Hepatocyte (in vitro differentiated cells): ENCODE measurements at regions not wholly inside any gene's neighbourhood (a gene's known extent, or its start where the extent isn't known, plus 50 kb on each side); places are given as distances from the start of the nearest gene placed in this dataset.

Experiments
- DNase-seq: peaks from one replicate; pipeline ENCODE4 v3.0.0-alpha.2; 2016; ENCODE audit warnings: low spot score
- H2AFZ ChIP-seq: fragments of 200-600 bp; sonication (generic); 2 replicates; pipeline ENCODE4 v1.6.0; 2016; ENCODE audit warnings: antibody characterized with exemption, mild to moderate bottlenecking
- H3K27ac ChIP-seq: fragments of 200-600 bp; sonication (generic); 2 replicates; pipeline ENCODE4 v1.5.1; 2016; ENCODE audit warnings: mild to moderate bottlenecking
- H3K27me3 ChIP-seq: fragments of 200-600 bp; sonication (generic); 2 replicates; pipeline ENCODE4 v1.6.1; 2016
- H3K36me3 ChIP-seq: fragments of 200-600 bp; sonication (generic); replicated peaks from 2 replicates; pipeline ENCODE4 v1.5.1; 2016; ENCODE audit warnings: low read depth; ENCODE audit not compliant: insufficient read depth
- H3K4me1 ChIP-seq: fragments of 200-600 bp; sonication (generic); 2 replicates; pipeline ENCODE4 v1.5.1; 2016; ENCODE audit warnings: mild to moderate bottlenecking, moderate library complexity; ENCODE audit not compliant: insufficient read depth
- H3K4me2 ChIP-seq: fragments of 200-600 bp; sonication (generic); 2 replicates; pipeline ENCODE4 v1.6.0; 2016
- H3K4me3 ChIP-seq: fragments of 200-600 bp; sonication (generic); 2 replicates; pipeline ENCODE4 v1.5.1; 2016; ENCODE audit warnings: mild to moderate bottlenecking
- H3K79me2 ChIP-seq: fragments of 200-600 bp; sonication (generic); 2 replicates; pipeline ENCODE4 v1.6.0; 2017; ENCODE audit warnings: mild to moderate bottlenecking
- H3K9me2 ChIP-seq: fragments of 200-600 bp; sonication (generic); replicated peaks from 2 replicates; pipeline ENCODE4 v1.6.0; 2017; ENCODE audit warnings: mild to moderate bottlenecking; ENCODE audit not compliant: insufficient read depth
- H3K9me3 ChIP-seq: fragments of 200-600 bp; sonication (generic); 2 replicates; pipeline ENCODE4 v1.5.1; 2016; ENCODE audit warnings: low read depth, mild to moderate bottlenecking
- H4K20me1 ChIP-seq: fragments of 200-600 bp; sonication (generic); 2 replicates; pipeline ENCODE4 v1.6.0; 2016; ENCODE audit warnings: mild to moderate bottlenecking; ENCODE audit not compliant: insufficient read depth, poor library complexity, severe bottlenecking
- EZH2 ChIP-seq: fragments of 200-600 bp; sonication (generic); IDR thresholded peaks from 2 replicates; pipeline ENCODE4 v1.6.1; 2016; ENCODE audit warnings: antibody characterized with exemption, mild to moderate bottlenecking, borderline replicate concordance
- EZH2phosphoT487 ChIP-seq: fragments of 200-600 bp; sonication (generic); IDR thresholded peaks from one replicate; pipeline ENCODE4 v1.6.1; 2018; ENCODE audit warnings: antibody characterized with exemption, mild to moderate bottlenecking, low read depth, moderate library complexity; ENCODE audit not compliant: unreplicated experiment, severe bottlenecking
- WGBS: methylation state at CpG from one replicate; pipeline ENCODE4 v1.1.6; 2016; ENCODE audit warnings: low lambda C conversion rate; ENCODE audit errors: missing lambda C conversion rate; 5-methylcytosine and 5-hydroxymethylcytosine counted together
- TF ChIP-seq, protein P1 (sequence below): fragments of 200-600 bp; sonication (generic); IDR thresholded peaks from 2 replicates; pipeline ENCODE4 v1.5.1; 2016; ENCODE audit warnings: antibody characterized with exemption, mild to moderate bottlenecking; ENCODE audit not compliant: poor library complexity

DNA sequence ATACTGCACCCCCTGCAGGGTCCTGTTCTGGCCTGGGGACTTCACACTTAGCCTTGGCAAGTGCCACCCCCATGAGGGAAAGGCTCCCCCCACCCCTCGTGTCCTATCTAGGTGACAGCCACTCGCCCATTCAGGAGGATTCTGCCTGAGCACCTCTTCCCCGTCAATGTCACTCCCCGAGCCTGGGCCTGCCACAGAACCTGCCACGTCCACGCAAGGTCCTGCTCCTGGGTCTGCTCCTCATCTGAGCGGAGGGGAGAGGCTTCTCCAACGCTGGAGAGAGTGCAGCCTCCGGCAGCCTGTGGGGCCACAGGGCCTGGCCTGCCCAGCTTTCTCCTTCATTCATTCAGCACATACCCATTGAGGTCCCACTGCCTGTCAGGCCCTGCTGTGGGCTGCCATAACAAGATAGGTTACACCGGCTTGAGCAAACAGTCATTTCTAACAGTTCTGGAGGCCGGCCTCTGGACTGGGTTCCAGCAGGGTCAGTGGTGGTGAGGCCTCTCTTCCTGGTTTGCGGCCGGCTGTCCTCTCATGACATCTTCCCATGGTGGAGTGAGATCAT lies 92.0 kb upstream of the RET start:
- Histone ChIP-seq H3K4me2 (no peak overlapping the region), H3K27me3 (no peaks in the 10 kb centered on the region), H2AFZ (no peak overlapping the region), H3K79me2 (no peaks in the 10 kb centered on the region), H3K27ac (no peak overlapping the region), H3K4me3 (no peak overlapping the region), H3K9me3 (no peaks in the 10 kb centered on the region), H3K4me1 (peaks cover 5% of the 10 kb centered on the region), H3K36me3 (no peaks in the 10 kb centered on the region), H4K20me1 (no peaks in the 10 kb centered on the region), H3K9me2 (no peaks in the 10 kb centered on the region)
- 90% methylated on average over 13 of the region's 13 CpGs for WGBS
- no peak for DNase-seq
- TF ChIP-seq EZH2phosphoT487, result no peak

DNA sequence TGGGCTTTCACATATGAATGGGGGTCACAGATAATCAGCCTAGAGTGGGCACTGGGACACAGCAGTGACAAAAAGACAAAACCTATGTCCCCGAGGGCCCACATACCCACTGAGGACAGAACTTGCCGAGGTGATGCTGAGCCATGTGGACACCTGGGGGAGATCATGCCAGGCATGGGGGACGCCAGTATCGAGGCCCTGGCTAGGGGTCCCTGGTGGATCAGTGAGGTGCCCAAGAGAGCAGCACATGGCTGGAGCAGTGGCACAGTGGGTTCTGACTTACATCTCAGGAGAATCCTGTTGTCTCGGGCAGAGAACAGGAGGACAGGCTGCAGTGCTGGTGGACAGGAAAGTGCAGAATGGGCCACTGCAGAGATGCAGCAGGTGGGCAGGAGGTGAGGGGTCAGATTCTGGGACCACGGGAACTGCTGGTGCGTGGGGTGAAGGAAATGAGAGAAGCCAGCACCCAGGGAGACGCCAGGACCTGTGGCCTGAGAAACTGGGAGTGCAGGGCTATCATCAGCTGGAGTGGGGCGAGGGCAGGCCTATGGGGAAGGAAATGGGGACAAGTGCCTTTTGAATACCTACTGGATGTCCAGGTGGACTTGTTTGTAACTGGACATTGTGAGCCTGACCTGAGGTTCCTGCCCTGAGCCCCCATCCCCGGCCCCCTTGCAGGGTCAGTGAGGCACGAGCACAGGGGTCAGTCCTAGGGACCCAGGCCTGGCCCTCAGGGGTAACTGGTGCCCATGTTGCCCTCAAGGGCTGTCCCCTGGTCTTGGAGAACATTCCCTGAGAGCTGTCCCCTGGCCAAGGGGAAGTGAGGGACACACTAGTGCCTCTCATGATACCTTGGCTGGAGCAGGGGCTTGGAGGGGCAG lies 91.2 kb upstream of the RET start:
- Histone ChIP-seq H3K9me2 (no peaks in the 10 kb centered on the region), H3K27ac (no peak overlapping the region), H3K79me2 (no peaks in the 10 kb centered on the region), H2AFZ (no peak overlapping the region), H3K36me3 (no peaks in the 10 kb centered on the region), H4K20me1 (no peaks in the 10 kb centered on the region), H3K4me2 (no peak overlapping the region), H3K9me3 (no peaks in the 10 kb centered on the region), H3K27me3 (no peaks in the 10 kb centered on the region), H3K4me1 (peaks cover 5% of the 10 kb centered on the region), H3K4me3 (no peak overlapping the region)
- DNase-seq, result no peak
- WGBS, result 88% methylated on average over 11 of the region's 11 CpGs
- TF ChIP-seq, protein P1, sequence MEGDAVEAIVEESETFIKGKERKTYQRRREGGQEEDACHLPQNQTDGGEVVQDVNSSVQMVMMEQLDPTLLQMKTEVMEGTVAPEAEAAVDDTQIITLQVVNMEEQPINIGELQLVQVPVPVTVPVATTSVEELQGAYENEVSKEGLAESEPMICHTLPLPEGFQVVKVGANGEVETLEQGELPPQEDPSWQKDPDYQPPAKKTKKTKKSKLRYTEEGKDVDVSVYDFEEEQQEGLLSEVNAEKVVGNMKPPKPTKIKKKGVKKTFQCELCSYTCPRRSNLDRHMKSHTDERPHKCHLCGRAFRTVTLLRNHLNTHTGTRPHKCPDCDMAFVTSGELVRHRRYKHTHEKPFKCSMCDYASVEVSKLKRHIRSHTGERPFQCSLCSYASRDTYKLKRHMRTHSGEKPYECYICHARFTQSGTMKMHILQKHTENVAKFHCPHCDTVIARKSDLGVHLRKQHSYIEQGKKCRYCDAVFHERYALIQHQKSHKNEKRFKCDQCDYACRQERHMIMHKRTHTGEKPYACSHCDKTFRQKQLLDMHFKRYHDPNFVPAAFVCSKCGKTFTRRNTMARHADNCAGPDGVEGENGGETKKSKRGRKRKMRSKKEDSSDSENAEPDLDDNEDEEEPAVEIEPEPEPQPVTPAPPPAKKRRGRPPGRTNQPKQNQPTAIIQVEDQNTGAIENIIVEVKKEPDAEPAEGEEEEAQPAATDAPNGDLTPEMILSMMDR, result no peak
- TF ChIP-seq EZH2, result no peak
- TF ChIP-seq EZH2phosphoT487, result no peak

DNA sequence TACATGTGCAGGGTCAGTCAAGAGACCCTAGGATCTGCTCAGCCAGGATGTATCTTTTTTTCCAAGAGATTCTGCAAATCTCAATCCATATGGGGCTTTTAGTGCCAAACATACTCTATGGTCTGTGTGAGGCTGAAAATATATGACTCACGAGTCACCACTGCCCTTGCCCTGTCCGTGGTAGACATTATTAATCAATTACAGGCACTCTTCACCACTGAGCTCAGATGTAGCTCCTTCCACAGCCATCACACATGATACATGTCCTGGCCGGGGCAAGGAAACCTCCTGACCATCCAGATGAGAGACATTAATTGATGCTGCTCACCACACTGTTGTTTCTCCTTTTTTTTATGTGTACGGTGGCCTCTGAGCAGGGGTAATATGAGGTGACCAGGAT lies 90.2 kb upstream of the RET start:
- no peaks in the 10 kb centered on the region for H3K36me3 ChIP-seq
- TF ChIP-seq EZH2phosphoT487 (no peak), EZH2 (no peak)
- TF ChIP-seq, protein P1, result no peak
- no peak overlapping the region for H2AFZ ChIP-seq
- no peaks in the 10 kb centered on the region for H3K9me2 ChIP-seq
- DNase-seq, result no peak
- no peaks in the 10 kb centered on the region for H4K20me1 ChIP-seq
- WGBS, result 70% methylated on average over 4 of the region's 4 CpGs
- no peaks in the 10 kb centered on the region for H3K79me2 ChIP-seq
- no peak overlapping the region for H3K27ac ChIP-seq
- no peaks in the 10 kb centered on the region for H3K9me3 ChIP-seq
- peaks cover 4% of the 10 kb centered on the region for H3K4me1 ChIP-seq
- H3K4me3 ChIP-seq, result no peak overlapping the region
- no peaks in the 10 kb centered on the region for H3K27me3 ChIP-seq
- no peak overlapping the region for H3K4me2 ChIP-seq

DNA sequence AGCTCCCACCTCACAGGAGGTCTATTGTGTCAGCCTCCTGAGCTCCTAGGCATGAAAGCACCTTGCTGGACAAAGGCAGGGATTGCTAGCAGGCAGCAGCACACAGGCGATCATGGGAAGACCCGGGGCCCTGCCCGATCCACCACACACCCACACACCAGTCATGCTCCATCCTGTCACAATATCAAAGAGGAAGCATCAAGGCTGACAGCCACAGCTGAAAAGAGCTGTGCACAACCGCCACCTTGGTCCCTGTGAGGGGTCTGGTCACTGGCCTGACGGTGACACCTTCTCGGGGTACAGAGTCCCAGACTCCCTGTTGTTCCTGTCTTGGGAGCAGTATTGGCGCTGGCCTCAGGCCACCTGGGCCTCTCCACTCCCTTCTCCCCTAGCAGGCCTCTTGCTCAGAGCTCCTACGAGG lies 89.7 kb upstream of the RET start:
- no peak overlapping the region for H2AFZ ChIP-seq
- 91% methylated on average over 8 of the region's 8 CpGs for WGBS

More for the DNA sequence above, 89.7 kb upstream of the RET start:
- Histone ChIP-seq H3K27me3 (no peaks in the 10 kb centered on the region), H4K20me1 (no peaks in the 10 kb centered on the region), H3K4me2 (no peak overlapping the region), H3K9me3 (no peaks in the 10 kb centered on the region), H3K27ac (no peak overlapping the region), H3K4me3 (no peak overlapping the region), H3K79me2 (no peaks in the 10 kb centered on the region), H3K36me3 (no peaks in the 10 kb centered on the region), H3K9me2 (no peaks in the 10 kb centered on the region), H3K4me1 (no peaks in the 10 kb centered on the region)
- DNase-seq, result no peak
- TF ChIP-seq EZH2phosphoT487, result no peak
- TF ChIP-seq, protein P1, result no peak
- no peak for TF ChIP-seq EZH2
